ENCODE measurements at regions not wholly inside any gene's neighbourhood (a gene's known extent, or its start where the extent isn't known, plus 50 kb on each side); places are given as distances from the start of the nearest gene placed in this dataset.

GRCh38 chr4:24742773-24743172 is 52.6 kb upstream of the SOD3 start:
- POLR2A ChIA-PET = no interaction called here
- CTCF ChIA-PET = no interaction called here

DNA sequence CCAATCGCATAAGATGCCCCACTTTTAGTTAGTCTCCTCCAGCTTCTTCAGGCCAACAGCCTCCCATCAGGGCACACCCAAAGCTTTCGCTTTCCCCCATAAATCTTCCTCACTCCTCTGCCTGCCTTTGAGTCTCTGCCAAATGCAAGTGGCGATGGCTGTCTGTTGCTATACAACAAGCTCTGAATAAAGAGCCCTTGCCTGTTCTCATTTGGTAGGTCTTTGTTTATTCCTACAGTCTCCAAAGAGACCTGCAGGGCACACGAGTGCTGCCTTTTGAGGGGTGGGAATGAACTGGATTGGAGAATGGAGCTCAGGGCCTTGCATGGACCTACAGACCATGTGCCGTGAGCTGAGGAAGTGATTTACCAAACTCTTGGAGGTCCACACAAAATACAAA is 52.2 kb upstream of the SOD3 start:
- DNase-seq (ENCODE audit: extremely low spot score) = no peak
- POLR2A ChIA-PET = no interaction called here
- TF ChIP-seq LEF1 (IDR thresholded peaks at IDR 0.05; ENCODE audit: borderline replicate concordance) = no peak
- no peak for TF ChIP-seq FOXK2 (IDR thresholded peaks at IDR 0.05)
- TF ChIP-seq FOXA1 (IDR thresholded peaks at IDR 0.05) = no peak
- no peak for TF ChIP-seq FOXM1 (IDR thresholded peaks at IDR 0.05; ENCODE audit: borderline replicate concordance)
- no peak for TF ChIP-seq CTBP1 (IDR thresholded peaks at IDR 0.05; ENCODE audit: borderline replicate concordance)
- no peak for TF ChIP-seq SUZ12 (IDR thresholded peaks at IDR 0.05)
- no peak for TF ChIP-seq TARDBP (IDR thresholded peaks at IDR 0.05)
- no peak for TF ChIP-seq BHLHE40 (IDR thresholded peaks at IDR 0.05; ENCODE audit: borderline replicate concordance)
- no peak for TF ChIP-seq SP1 (IDR thresholded peaks at IDR 0.05)
- TF ChIP-seq, protein P1, sequence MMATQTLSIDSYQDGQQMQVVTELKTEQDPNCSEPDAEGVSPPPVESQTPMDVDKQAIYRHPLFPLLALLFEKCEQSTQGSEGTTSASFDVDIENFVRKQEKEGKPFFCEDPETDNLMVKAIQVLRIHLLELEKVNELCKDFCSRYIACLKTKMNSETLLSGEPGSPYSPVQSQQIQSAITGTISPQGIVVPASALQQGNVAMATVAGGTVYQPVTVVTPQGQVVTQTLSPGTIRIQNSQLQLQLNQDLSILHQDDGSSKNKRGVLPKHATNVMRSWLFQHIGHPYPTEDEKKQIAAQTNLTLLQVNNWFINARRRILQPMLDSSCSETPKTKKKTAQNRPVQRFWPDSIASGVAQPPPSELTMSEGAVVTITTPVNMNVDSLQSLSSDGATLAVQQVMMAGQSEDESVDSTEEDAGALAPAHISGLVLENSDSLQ (IDR thresholded peaks at IDR 0.05) = no peak
- no peak for TF ChIP-seq ELF4 (IDR thresholded peaks at IDR 0.05)
- TF ChIP-seq ZNF384 (IDR thresholded peaks at IDR 0.05) = no peak
- TF ChIP-seq HDGF (IDR thresholded peaks at IDR 0.05; ENCODE audit: borderline replicate concordance) = no peak
- TF ChIP-seq NFRKB (IDR thresholded peaks at IDR 0.05) = no peak
- TF ChIP-seq ARNT (IDR thresholded peaks at IDR 0.05) = no peak
- no peak for TF ChIP-seq L3MBTL2 (conservative IDR thresholded peaks at IDR 0.05)
- CTCF ChIA-PET = no interaction called here

More at GRCh38 chr4:24742773-24743172, 52.6 kb upstream of the SOD3 start:
- no peak for TF ChIP-seq FOXK2 (IDR thresholded peaks at IDR 0.05)
- TF ChIP-seq, protein P1 (IDR thresholded peaks at IDR 0.05) = no peak
- no peak for TF ChIP-seq HDGF (IDR thresholded peaks at IDR 0.05; ENCODE audit: borderline replicate concordance)
- no peak for TF ChIP-seq L3MBTL2 (conservative IDR thresholded peaks at IDR 0.05)
- no peak for TF ChIP-seq SP1 (IDR thresholded peaks at IDR 0.05)
- TF ChIP-seq FOXM1 (IDR thresholded peaks at IDR 0.05; ENCODE audit: borderline replicate concordance) = no peak
- TF ChIP-seq ELF4 (IDR thresholded peaks at IDR 0.05) = no peak
- TF ChIP-seq ARNT (IDR thresholded peaks at IDR 0.05) = no peak
- no peak for TF ChIP-seq SUZ12 (IDR thresholded peaks at IDR 0.05)
- TF ChIP-seq ZNF384 (IDR thresholded peaks at IDR 0.05) = no peak
- TF ChIP-seq LEF1 (IDR thresholded peaks at IDR 0.05; ENCODE audit: borderline replicate concordance) = no peak
- TF ChIP-seq BHLHE40 (IDR thresholded peaks at IDR 0.05; ENCODE audit: borderline replicate concordance) = no peak
- TF ChIP-seq FOXA1 (IDR thresholded peaks at IDR 0.05) = no peak
- TF ChIP-seq NFRKB (IDR thresholded peaks at IDR 0.05) = no peak
- TF ChIP-seq CTBP1 (IDR thresholded peaks at IDR 0.05; ENCODE audit: borderline replicate concordance) = no peak
- TF ChIP-seq TARDBP (IDR thresholded peaks at IDR 0.05) = no peak
- no peak for DNase-seq (ENCODE audit: extremely low spot score)

DNA sequence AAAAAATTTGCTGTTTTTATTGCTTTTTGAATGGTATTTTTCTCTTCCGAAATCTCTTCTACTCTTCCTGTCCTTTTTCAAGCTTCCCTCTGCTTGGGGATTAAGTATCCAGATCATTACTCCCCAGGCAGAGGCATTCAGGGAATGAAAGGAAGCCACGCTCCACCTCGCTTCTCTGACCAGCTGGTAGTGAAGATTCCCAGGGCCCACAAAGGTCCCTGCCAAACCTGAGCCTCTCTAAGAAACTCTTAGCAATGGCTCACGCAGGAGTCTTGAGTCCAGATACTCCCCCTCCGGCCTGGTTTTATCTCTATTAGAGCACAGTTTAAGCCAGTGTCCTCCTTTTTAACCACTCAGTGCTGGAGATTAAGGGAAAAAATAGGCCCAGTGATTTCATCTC is 51.4 kb upstream of the SOD3 start:
- TF ChIP-seq LEF1 (IDR thresholded peaks at IDR 0.05; ENCODE audit: borderline replicate concordance) (no peak), TARDBP (IDR thresholded peaks at IDR 0.05) (no peak), FOXM1 (IDR thresholded peaks at IDR 0.05; ENCODE audit: borderline replicate concordance) (no peak), BHLHE40 (IDR thresholded peaks at IDR 0.05; ENCODE audit: borderline replicate concordance) (no peak), HDGF (IDR thresholded peaks at IDR 0.05; ENCODE audit: borderline replicate concordance) (no peak), FOXK2 (IDR thresholded peaks at IDR 0.05) (no peak), ZNF384 (IDR thresholded peaks at IDR 0.05) (no peak), NFRKB (IDR thresholded peaks at IDR 0.05) (no peak), L3MBTL2 (conservative IDR thresholded peaks at IDR 0.05) (no peak), SUZ12 (IDR thresholded peaks at IDR 0.05) (no peak), ELF4 (IDR thresholded peaks at IDR 0.05) (no peak), SP1 (IDR thresholded peaks at IDR 0.05) (no peak), ARNT (IDR thresholded peaks at IDR 0.05) (no peak)
- TF ChIP-seq, protein P1 (IDR thresholded peaks at IDR 0.05) = no peak
- ChIA-PET CTCF (interaction anchor here (0.6 kb wide), 1 partner anchor 18 kb away, joined by 4 read pairs; no protein-coding TSS in a partner anchor), POLR2A (no interaction called here)
- no peak for DNase-seq (ENCODE audit: extremely low spot score)

DNA sequence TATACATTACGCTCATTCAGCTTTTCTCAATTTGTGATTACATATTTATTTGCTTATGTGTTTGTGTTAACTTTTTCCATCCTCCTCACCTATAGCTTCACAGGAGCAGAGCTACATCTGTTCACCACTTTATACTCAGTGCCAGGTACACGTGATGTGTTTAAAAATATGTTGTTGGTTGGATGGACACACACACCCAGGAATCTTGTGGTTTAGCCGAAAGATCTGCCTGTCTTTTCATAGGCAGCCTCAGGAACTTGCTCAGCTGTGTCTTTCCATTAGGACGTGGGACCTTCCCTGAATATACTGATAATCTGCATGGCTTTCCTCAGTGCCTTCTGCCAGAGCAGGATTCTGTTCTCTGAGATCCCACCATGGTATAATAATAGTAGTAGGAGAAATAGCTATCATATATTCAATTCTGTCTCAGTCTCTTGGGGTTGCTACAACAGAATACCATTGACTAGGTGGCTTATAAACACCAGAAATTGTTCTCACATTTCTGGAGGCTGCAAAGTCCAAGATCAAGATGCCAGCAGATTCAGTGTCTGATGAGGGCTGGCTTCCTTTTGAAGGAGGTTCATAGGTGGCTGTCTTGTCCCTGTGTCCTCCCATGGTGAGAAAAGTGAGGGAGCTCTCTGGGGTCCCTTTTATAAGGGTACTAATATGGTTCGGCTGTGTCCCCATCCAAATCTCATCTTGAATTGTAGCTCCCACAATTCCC is 50.0 kb upstream of the SOD3 start:
- TF ChIP-seq LEF1 (IDR thresholded peaks at IDR 0.05; ENCODE audit: borderline replicate concordance) = no peak
- no peak for TF ChIP-seq FOXK2 (IDR thresholded peaks at IDR 0.05)
- no peak for TF ChIP-seq TARDBP (IDR thresholded peaks at IDR 0.05)
- no peak for TF ChIP-seq BHLHE40 (IDR thresholded peaks at IDR 0.05; ENCODE audit: borderline replicate concordance)
- no peak for TF ChIP-seq NFRKB (IDR thresholded peaks at IDR 0.05)
- no peak for TF ChIP-seq HDGF (IDR thresholded peaks at IDR 0.05; ENCODE audit: borderline replicate concordance)
- TF ChIP-seq FOXM1 (IDR thresholded peaks at IDR 0.05; ENCODE audit: borderline replicate concordance) = no peak
- TF ChIP-seq FOXA1 (IDR thresholded peaks at IDR 0.05) = no peak
- no peak for TF ChIP-seq L3MBTL2 (conservative IDR thresholded peaks at IDR 0.05)
- TF ChIP-seq CTBP1 (IDR thresholded peaks at IDR 0.05; ENCODE audit: borderline replicate concordance) = no peak
- TF ChIP-seq SP1 (IDR thresholded peaks at IDR 0.05) = no peak
- TF ChIP-seq, protein P1 (IDR thresholded peaks at IDR 0.05) = no peak
- TF ChIP-seq ELF4 (IDR thresholded peaks at IDR 0.05) = no peak
- no peak for TF ChIP-seq ARNT (IDR thresholded peaks at IDR 0.05)
- TF ChIP-seq SUZ12 (IDR thresholded peaks at IDR 0.05) = no peak
- TF ChIP-seq ZNF384 (IDR thresholded peaks at IDR 0.05) = no peak
- CTCF ChIA-PET = no interaction called here
- no peak for DNase-seq (ENCODE audit: extremely low spot score)
- POLR2A ChIA-PET = no interaction called here

Data from HEK293T (cell line).